Aorta (tissue), 5 donors: ENCODE measurements at regions not wholly inside any gene's neighbourhood (a gene's known extent, or its start where the extent isn't known, plus 50 kb on each side); places are given as distances from the start of the nearest gene placed in this dataset.

Experiments
- ATAC-seq: fragments of 200-7000 bp; cut with Tn5 transposase; one replicate; pipeline ENCODE4 v1.9.1; 2022; ENCODE audit warnings: moderate library complexity; ENCODE audit not compliant: low FRiP score
- DNase-seq, 2 donors: peaks; one replicate each; pipeline ENCODE4 v3.0.0-alpha.2; 2020
- H3K27ac ChIP-seq, 2 donors: one replicate each; pipeline ENCODE4 v1.5.1; 2013; ENCODE audit warnings: low read length in 2 of 2, mild to moderate bottlenecking in 2 of 2, moderate library complexity in 2 of 2, control low read depth in 1 of 2, inconsistent platforms in 1 of 2, low read depth in 1 of 2
- H3K27me3 ChIP-seq, 2 donors: one replicate each; pipeline ENCODE4 v1.6.1; 2013; ENCODE audit warnings: control low read depth in 1 of 2, low read length in 1 of 2, mild to moderate bottlenecking in 1 of 2, moderate library complexity in 1 of 2; ENCODE audit not compliant: insufficient read depth in 2 of 2, control insufficient read depth in 1 of 2
- H3K36me3 ChIP-seq, 2 donors: one replicate each; pipeline ENCODE4 v1.6.1; 2013; ENCODE audit warnings: control low read depth in 1 of 2, low read length in 1 of 2, mild to moderate bottlenecking in 1 of 2; ENCODE audit not compliant: insufficient read depth in 2 of 2, control insufficient read depth in 1 of 2
- H3K4me1 ChIP-seq, 2 donors: one replicate each; pipeline ENCODE4 v1.6.1; 2013; ENCODE audit warnings: low read length in 2 of 2, control low read depth in 1 of 2, mild to moderate bottlenecking in 1 of 2, moderate library complexity in 1 of 2; ENCODE audit not compliant: insufficient read depth in 2 of 2, control insufficient read depth in 1 of 2
- H3K4me3 ChIP-seq, 2 donors: one replicate each; pipeline ENCODE4 v1.5.1; 2013; ENCODE audit warnings: low read length in 2 of 2, control low read depth in 1 of 2, mild to moderate bottlenecking in 1 of 2
- H3K9me3 ChIP-seq: one replicate; pipeline ENCODE4 v1.6.1; 2013; ENCODE audit warnings: mild to moderate bottlenecking, low read length; ENCODE audit not compliant: control insufficient read depth
- whole genome bisulfite sequencing, 2 donors: extraction: QIAGEN DNeasy Blood & Tissue Kit; methylation state at CpG; one replicate each; pipeline ENCODE4 v1.1.7; 2013; 5-methylcytosine and 5-hydroxymethylcytosine counted together
- intact Hi-C, 2 donors: fragments of 100-400 bp; cut with DNase I; formaldehyde crosslinking; loops; one replicate each; pipeline versions ENCODE4 v1.14.2 to v1.15.0; 2022
- donor health status: healthy with polysubstance abuse.
- donor health status: Bipolar disorder and iron deficiency.
- donor health status: DM: no; HTN: no; CAD: no.
- donor health status: DM: no; HTN: no; CAD: no.
- donor health status: DM: yes; HTN: yes; CAD: no.

DNA sequence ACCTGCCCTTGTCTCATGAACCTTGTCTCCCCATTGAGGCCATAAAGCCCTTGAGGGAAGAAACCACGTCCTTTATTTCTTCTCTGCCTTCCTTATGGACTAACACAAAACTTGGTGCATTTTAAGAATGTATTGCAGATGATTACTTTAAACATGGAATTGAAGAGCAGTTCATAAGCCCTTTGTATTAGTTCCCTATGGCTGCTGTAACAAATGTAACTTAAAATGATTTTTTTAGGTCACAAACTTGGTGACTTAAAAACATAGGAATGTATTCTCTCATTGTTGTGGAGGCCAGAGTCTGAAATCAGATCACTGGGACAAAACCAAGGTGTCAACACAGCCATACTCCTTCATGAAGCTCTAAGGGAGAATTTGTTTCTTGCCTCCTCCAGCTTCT is 185.5 kb downstream of the PHLDA1 start:
- ATAC-seq (no peak), DNase-seq (no peak)
- Histone ChIP-seq H3K4me1 (peaks cover 0 to 2% of the 10 kb centered on the region in 2 donors), H3K9me3 (no peaks in the 10 kb centered on the region), H3K36me3 (no peaks in the 10 kb centered on the region), H3K27me3 (no peaks in the 10 kb centered on the region), H3K27ac (no peak overlapping the region), H3K4me3 (no peak overlapping the region)
- intact Hi-C loops, result no loop called here
- 97 to 100% methylated on average over 1 of the region's 1 CpG for WGBS, 2 donors

DNA sequence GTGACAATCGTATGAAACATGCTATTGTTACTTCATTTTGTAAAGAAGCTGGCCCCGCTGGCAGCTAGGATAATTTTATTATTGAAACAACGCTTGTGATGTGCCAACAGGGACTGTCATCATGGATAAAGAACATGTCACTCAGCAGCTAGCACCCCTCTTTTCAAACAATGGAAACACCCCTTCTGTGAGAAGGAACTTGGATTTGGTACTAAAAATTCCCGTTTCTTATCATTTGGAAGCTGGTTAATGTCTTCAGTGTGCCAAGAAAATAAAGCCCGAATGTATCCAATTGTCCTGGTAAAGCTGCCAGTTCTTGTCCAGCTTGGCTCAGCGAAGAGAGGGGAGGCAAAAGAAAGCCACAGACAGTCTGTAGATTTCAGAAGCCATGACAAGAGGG is 186.6 kb downstream of the PHLDA1 start:
- 8% methylated on average over 6 of the region's 6 CpGs for WGBS, 2 donors
- Histone ChIP-seq H3K36me3 (no peaks in the 10 kb centered on the region), H3K27me3 (no peaks in the 10 kb centered on the region), H3K27ac (no peak overlapping the region), H3K9me3 (no peaks in the 10 kb centered on the region), H3K4me3 (no peak overlapping the region), H3K4me1 (peaks cover 0 to 2% of the 10 kb centered on the region in 2 donors)
- intact Hi-C loops, result no loop called here
- DNase-seq (no peak), ATAC-seq (no peak)

DNA sequence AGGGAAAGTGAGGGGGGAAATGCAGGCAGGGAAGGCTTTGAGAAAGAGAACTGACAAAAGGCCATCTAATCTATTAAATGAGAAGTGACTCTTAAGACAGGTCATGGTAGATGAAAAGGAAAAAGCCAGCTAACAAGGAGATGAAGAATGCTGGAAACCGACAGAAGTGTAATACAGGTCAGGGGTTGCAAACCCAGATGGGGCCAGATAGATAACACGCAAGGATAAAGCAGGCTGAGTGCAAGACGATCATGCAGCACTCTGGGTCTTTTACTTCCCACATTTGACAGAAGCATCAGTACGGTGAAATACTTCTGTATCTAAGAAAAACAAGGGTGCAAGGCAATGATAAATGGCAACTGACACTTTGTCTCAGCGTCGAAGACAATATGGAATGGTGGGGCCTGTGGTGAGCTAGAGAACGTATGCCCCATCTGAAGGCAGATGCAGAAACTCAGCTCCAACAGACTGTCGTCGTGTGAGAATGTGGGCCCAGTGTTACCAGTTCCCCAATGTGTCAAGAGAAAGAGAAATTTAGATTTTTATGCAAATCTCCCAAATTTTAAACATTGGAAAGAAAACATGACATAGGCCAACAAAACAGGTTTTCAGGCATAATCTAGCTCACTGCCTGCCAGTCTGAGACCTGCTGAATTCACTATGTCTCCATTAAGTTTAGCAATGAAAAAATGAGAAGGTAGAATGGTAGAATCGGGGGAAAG is 187.4 kb downstream of the PHLDA1 start:
- Histone ChIP-seq H3K4me1 (peaks cover 0 to 2% of the 10 kb centered on the region in 2 donors), H3K27ac (no peak overlapping the region), H3K9me3 (no peaks in the 10 kb centered on the region), H3K36me3 (no peaks in the 10 kb centered on the region), H3K4me3 (no peak overlapping the region), H3K27me3 (no peaks in the 10 kb centered on the region)
- no peak for DNase-seq
- intact Hi-C loops, result no loop called here
- ATAC-seq, result no peak
- 68 to 71% methylated on average over 10 of the region's 10 CpGs for WGBS, 2 donors

GRCh38 chr12:75842090-75842489 is 189.5 kb downstream of the PHLDA1 start:
- WGBS, 2 donors, result 7% methylated on average over 1 of the region's 1 CpG

DNA sequence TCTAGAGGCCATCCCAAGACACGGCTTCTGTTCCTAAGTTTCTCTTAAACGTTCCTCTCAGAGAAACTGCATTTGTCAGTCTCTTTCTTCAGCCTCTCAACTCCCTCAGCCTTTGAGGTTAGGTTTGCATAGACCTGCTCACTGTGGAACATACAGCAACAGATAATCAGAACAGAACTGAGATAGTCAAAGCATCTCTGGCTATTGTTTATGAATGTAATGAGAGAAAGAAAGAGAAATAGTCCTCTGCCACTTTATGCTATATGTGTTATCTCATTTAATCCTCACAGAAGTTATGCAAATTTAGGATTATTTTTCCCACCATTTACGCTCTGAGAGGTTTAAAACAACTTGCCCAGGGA is 190.6 kb downstream of the PHLDA1 start:
- WGBS, 2 donors, result 94% methylated on average over 3 of the region's 3 CpGs
- Histone ChIP-seq H3K27ac (no peak overlapping the region), H3K9me3 (no peaks in the 10 kb centered on the region), H3K4me3 (no peak overlapping the region), H3K27me3 (no peaks in the 10 kb centered on the region), H3K36me3 (no peaks in the 10 kb centered on the region), H3K4me1 (peaks cover 0 to 2% of the 10 kb centered on the region in 2 donors)
- intact Hi-C loops, result no loop called here
- DNase-seq, result no peak
- ATAC-seq, result no peak

More at GRCh38 chr12:75842090-75842489, 189.5 kb downstream of the PHLDA1 start:
- Histone ChIP-seq H3K4me1 (peaks cover 0 to 2% of the 10 kb centered on the region in 2 donors), H3K9me3 (no peaks in the 10 kb centered on the region), H3K27me3 (no peaks in the 10 kb centered on the region), H3K27ac (no peak overlapping the region), H3K36me3 (no peaks in the 10 kb centered on the region), H3K4me3 (no peak overlapping the region)
- DNase-seq (no peak), ATAC-seq (no peak)
- intact Hi-C loops, result no loop called here

DNA sequence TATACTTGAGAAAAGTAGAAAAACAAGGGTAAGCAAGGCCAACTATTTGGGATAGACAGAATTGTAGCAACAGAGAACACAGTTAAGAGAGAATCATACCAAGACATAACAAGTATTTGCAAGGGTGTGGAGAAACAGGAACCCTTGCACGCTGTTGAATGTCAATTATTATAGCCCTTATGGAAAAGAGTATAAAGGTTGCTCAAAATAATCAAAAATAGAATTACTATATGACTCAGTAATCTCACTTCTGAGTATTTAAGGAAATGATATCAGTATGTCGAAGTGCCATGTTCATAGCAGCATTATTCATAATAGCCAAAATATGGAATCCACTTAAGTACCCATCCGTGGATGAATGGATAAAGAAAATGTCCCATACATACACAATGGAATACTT is 193.3 kb downstream of the PHLDA1 start:
- Histone ChIP-seq H3K27me3 (no peaks in the 10 kb centered on the region), H3K4me3 (no peak overlapping the region), H3K36me3 (no peaks in the 10 kb centered on the region), H3K4me1 (no peaks in the 10 kb centered on the region), H3K27ac (no peak overlapping the region), H3K9me3 (no peaks in the 10 kb centered on the region)
- WGBS, 2 donors, result 67 to 70% methylated on average over 3 of the region's 3 CpGs
- intact Hi-C loops, result no loop called here
- ATAC-seq (no peak), DNase-seq (no peak)

GRCh38 chr12:75837700-75838099 is 193.9 kb downstream of the PHLDA1 start:
- Histone ChIP-seq H3K4me1 (no peaks in the 10 kb centered on the region), H3K27me3 (no peaks in the 10 kb centered on the region), H3K4me3 (no peak overlapping the region), H3K27ac (no peak overlapping the region), H3K36me3 (no peaks in the 10 kb centered on the region), H3K9me3 (no peaks in the 10 kb centered on the region)
- ATAC-seq (no peak), DNase-seq (no peak)
- intact Hi-C loops, result no loop called here
- WGBS, 2 donors, result 77 to 82% methylated on average over 2 of the region's 2 CpGs

DNA sequence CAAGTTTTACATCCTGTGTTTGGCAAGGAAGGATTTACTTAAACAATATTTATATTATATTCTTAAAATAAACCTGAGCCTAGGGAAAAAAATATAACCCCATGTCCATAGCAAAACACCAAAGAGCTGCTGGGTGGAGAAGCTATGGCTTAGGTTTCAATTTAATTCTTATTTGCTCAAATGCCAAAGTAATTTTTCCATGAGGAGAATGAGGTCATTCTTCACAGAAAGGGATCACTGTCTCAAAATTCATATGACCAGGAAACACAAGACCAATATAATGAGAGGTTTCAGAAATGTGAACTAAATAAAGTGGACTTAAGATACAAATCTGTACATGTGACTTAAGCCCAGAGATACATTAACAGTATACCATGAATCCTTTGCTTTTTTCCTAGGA is 195.0 kb downstream of the PHLDA1 start:
- no peaks in the 10 kb centered on the region for H3K36me3 ChIP-seq
- no peaks in the 10 kb centered on the region for H3K27me3 ChIP-seq
- ATAC-seq (no peak), DNase-seq (no peak)
- H3K4me1 ChIP-seq, result no peaks in the 10 kb centered on the region
- no peak overlapping the region for H3K27ac ChIP-seq
- no peak overlapping the region for H3K4me3 ChIP-seq
- H3K9me3 ChIP-seq, result no peaks in the 10 kb centered on the region
- intact Hi-C loops, result no loop called here

DNA sequence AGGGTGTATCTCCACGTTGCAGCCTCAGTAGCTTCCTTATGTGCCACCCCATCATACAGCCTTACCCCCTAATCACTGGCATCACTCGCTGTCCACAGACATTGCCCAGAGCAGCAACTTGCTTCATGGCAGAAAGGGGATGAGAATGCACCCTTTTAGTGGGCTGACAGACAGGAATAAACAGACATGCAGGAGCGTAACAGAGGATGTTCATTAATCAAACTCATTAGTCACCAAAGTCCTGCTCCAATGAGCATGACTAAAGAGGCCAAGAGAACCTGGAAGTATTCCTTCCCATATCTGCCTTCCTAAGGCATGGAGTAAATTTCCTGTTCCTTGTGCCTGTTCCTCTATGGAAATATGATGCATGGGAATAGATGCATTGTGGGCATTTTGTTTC is 197.0 kb downstream of the PHLDA1 start:
- no peaks in the 10 kb centered on the region for H3K4me1 ChIP-seq
- ATAC-seq, result no peak
- 90 to 92% methylated on average over 3 of the region's 3 CpGs for WGBS, 2 donors
- intact Hi-C loops, result no loop called here
- H3K27ac ChIP-seq, result no peak overlapping the region
- no peak for DNase-seq
- H3K27me3 ChIP-seq, result no peaks in the 10 kb centered on the region
- H3K4me3 ChIP-seq, result no peak overlapping the region
- no peaks in the 10 kb centered on the region for H3K9me3 ChIP-seq
- no peaks in the 10 kb centered on the region for H3K36me3 ChIP-seq
